SH-SY5Y (cell line): ENCODE measurements at regions not wholly inside any gene's neighbourhood (a gene's known extent, or its start where the extent isn't known, plus 50 kb on each side); places are given as distances from the start of the nearest gene placed in this dataset.

Experiments
- GATA2 ChIP-seq: IDR thresholded peaks from 2 replicates; pipeline ENCODE4 v1.6.1; 2011; ENCODE audit warnings: mild to moderate bottlenecking, low read depth, low read length
- GATA3 ChIP-seq: IDR thresholded peaks from 2 replicates; pipeline ENCODE4 v1.6.1; 2011; ENCODE audit warnings: low read depth, mild to moderate bottlenecking, low read length, moderate library complexity

- TF ChIP-seq GATA2: no peak
- no peak for TF ChIP-seq GATA3
Observed at GRCh38 chr2:2621855-2622254, 290.8 kb upstream of the MYT1L start.
